H9 (cell line): ENCODE measurements at regions not wholly inside any gene's neighbourhood (a gene's known extent, or its start where the extent isn't known, plus 50 kb on each side); places are given as distances from the start of the nearest gene placed in this dataset.

Source experiments
- DNase-seq: peaks from one replicate; pipeline ENCODE4 v3.0.0-alpha.2; 2017
- H2AFZ ChIP-seq: one replicate; pipeline ENCODE4 v1.6.1; 2013; ENCODE audit warnings: mild to moderate bottlenecking, low read length, control low read depth, moderate library complexity
- H2AK5ac ChIP-seq: 2 replicates; pipeline ENCODE4 v1.6.1; 2013; ENCODE audit warnings: low read length, control low read depth, mixed read lengths; ENCODE audit not compliant: insufficient read length
- H2BK120ac ChIP-seq: one replicate; pipeline ENCODE4 v1.6.1; 2013; ENCODE audit warnings: low read depth, mild to moderate bottlenecking, low read length, control low read depth, inconsistent platforms; ENCODE audit not compliant: poor library complexity, severe bottlenecking
- H2BK12ac ChIP-seq: 2 replicates; pipeline ENCODE4 v1.6.1; 2013; ENCODE audit warnings: low read length, control low read depth, mixed read lengths, low read depth; ENCODE audit not compliant: insufficient read length
- H2BK15ac ChIP-seq: 2 replicates; pipeline ENCODE4 v1.6.1; 2013; ENCODE audit warnings: low read depth, low read length, control low read depth
- H2BK20ac ChIP-seq: one replicate; pipeline ENCODE4 v1.6.1; 2013; ENCODE audit warnings: low read depth, mild to moderate bottlenecking, low read length, control low read depth, inconsistent platforms; ENCODE audit not compliant: poor library complexity, severe bottlenecking
- H2BK5ac ChIP-seq: 2 replicates; pipeline ENCODE4 v1.6.1; 2013; ENCODE audit warnings: low read length, control low read depth, mixed read lengths; ENCODE audit not compliant: insufficient read length
- H3K14ac ChIP-seq: 2 replicates; pipeline ENCODE4 v1.6.1; 2013; ENCODE audit warnings: low read length, control low read depth; ENCODE audit not compliant: insufficient read depth
- H3K18ac ChIP-seq: 2 replicates; pipeline ENCODE4 v1.6.1; 2013; ENCODE audit warnings: low read depth, mild to moderate bottlenecking, mixed read lengths, low read length, control low read depth; ENCODE audit not compliant: insufficient read length
- H3K23ac ChIP-seq: 2 replicates; pipeline ENCODE4 v1.6.1; 2013; ENCODE audit warnings: low read length, control low read depth, mixed read lengths, low read depth; ENCODE audit not compliant: insufficient read length
- H3K23me2 ChIP-seq: 2 replicates; pipeline ENCODE4 v1.6.1; 2013; ENCODE audit warnings: low read depth, mild to moderate bottlenecking, mixed read lengths, low read length, control low read depth; ENCODE audit not compliant: insufficient read length, poor library complexity, severe bottlenecking
- H3K27ac ChIP-seq: 2 replicates; pipeline ENCODE4 v1.5.1; 2013; ENCODE audit warnings: low read length, control low read depth, mixed read lengths, low read depth; ENCODE audit not compliant: insufficient read length
- H3K27me3 ChIP-seq: 2 replicates; pipeline ENCODE4 v1.6.1; 2013; ENCODE audit warnings: low read length, control low read depth, inconsistent platforms; ENCODE audit not compliant: insufficient read depth
- H3K4ac ChIP-seq: 2 replicates; pipeline ENCODE4 v1.6.1; 2013; ENCODE audit warnings: low read depth, mild to moderate bottlenecking, control low read depth, inconsistent platforms, low read length, moderate library complexity
- H3K4me1 ChIP-seq: 2 replicates; pipeline ENCODE4 v1.6.1; 2013; ENCODE audit warnings: low read length, control low read depth, inconsistent platforms; ENCODE audit not compliant: insufficient read depth
- H3K4me2 ChIP-seq: 2 replicates; pipeline ENCODE4 v1.6.1; 2013; ENCODE audit warnings: low read length, control low read depth, mixed read lengths; ENCODE audit not compliant: insufficient read length, insufficient read depth
- H3K56ac ChIP-seq: 2 replicates; pipeline ENCODE4 v1.6.1; 2013; ENCODE audit warnings: low read depth, mild to moderate bottlenecking, mixed read lengths, low read length, control low read depth; ENCODE audit not compliant: insufficient read length
- H3K79me1 ChIP-seq: 2 replicates; pipeline ENCODE4 v1.6.1; 2013; ENCODE audit warnings: low read depth, mild to moderate bottlenecking, moderate library complexity, low read length, control low read depth, inconsistent platforms; ENCODE audit not compliant: insufficient read depth, poor library complexity, severe bottlenecking
- H3K79me2 ChIP-seq: 2 replicates; pipeline ENCODE4 v1.6.1; 2013; ENCODE audit warnings: low read length, control low read depth, inconsistent platforms; ENCODE audit not compliant: insufficient read depth
- H3K9ac ChIP-seq: 2 replicates; pipeline ENCODE4 v1.6.1; 2013; ENCODE audit warnings: low read length, control low read depth, mixed read lengths; ENCODE audit not compliant: insufficient read length; ENCODE audit errors: extremely low read depth
- H3K9me3 ChIP-seq: one replicate; pipeline ENCODE4 v1.6.1; 2013; ENCODE audit warnings: low read depth, low read length, inconsistent platforms; ENCODE audit not compliant: control insufficient read depth
- H3T11ph ChIP-seq: one replicate; pipeline ENCODE4 v1.6.1; 2013; ENCODE audit warnings: mild to moderate bottlenecking, low read length, control low read depth, inconsistent platforms
- H4K20me1 ChIP-seq: one replicate; pipeline ENCODE4 v1.6.1; 2013; ENCODE audit not compliant: control insufficient read depth, insufficient read length, insufficient read depth
- H4K5ac ChIP-seq: 2 replicates; pipeline ENCODE4 v1.6.1; 2013; ENCODE audit warnings: low read depth, mild to moderate bottlenecking, mixed read lengths, low read length, control low read depth; ENCODE audit not compliant: insufficient read length
- H4K8ac ChIP-seq: replicated peaks from 2 replicates; pipeline ENCODE4 v1.6.1; 2013; ENCODE audit warnings: low read length, control low read depth, mixed read lengths, low read depth; ENCODE audit not compliant: insufficient read length
- H4K91ac ChIP-seq: 2 replicates; pipeline ENCODE4 v1.6.1; 2013; ENCODE audit warnings: low read depth, mild to moderate bottlenecking, moderate library complexity, mixed read lengths, low read length, control low read depth; ENCODE audit not compliant: insufficient read length
- H3K27ac Mint-ChIP-seq, 3 experiments: 2 replicates in 2 of 3; 3 replicates in 1 of 3; pipeline ENCODE4 v1.8.0; 2020 to 2021; ENCODE audit warnings: mixed read lengths in 3 of 3, mild to moderate bottlenecking in 1 of 3, moderate library complexity in 1 of 3
- H3K27me3 Mint-ChIP-seq: 2 replicates; pipeline ENCODE4 v1.8.0; 2021; ENCODE audit warnings: low read depth, mild to moderate bottlenecking, moderate library complexity, mixed read lengths
- H3K36me3 Mint-ChIP-seq, 3 experiments: 2 replicates in 2 of 3; 3 replicates in 1 of 3; pipeline ENCODE4 v1.8.0; 2020 to 2021; ENCODE audit warnings: low read depth in 3 of 3, mixed read lengths in 3 of 3; ENCODE audit not compliant: insufficient read depth in 1 of 3
- H3K4me1 Mint-ChIP-seq, 2 experiments: 2 replicates each; pipeline ENCODE4 v1.8.0; 2020; ENCODE audit warnings: mixed read lengths in 2 of 2
- H3K4me3 Mint-ChIP-seq, 2 experiments: 2 replicates in 1 of 2; 3 replicates in 1 of 2; pipeline ENCODE4 v1.8.0; 2020 to 2021; ENCODE audit warnings: mild to moderate bottlenecking in 2 of 2, mixed read lengths in 2 of 2, moderate library complexity in 1 of 2
- H3K9me3 Mint-ChIP-seq, 2 experiments: 2 replicates in 1 of 2; 3 replicates in 1 of 2; pipeline ENCODE4 v1.8.0; 2020; ENCODE audit warnings: mild to moderate bottlenecking in 2 of 2, mixed read lengths in 2 of 2, moderate library complexity in 1 of 2
- WGBS: extraction: QIAGEN DNeasy Blood & Tissue Kit; methylation state at CpG from one replicate; pipeline ENCODE4 v1.1.7; 2013; ENCODE audit warnings: missing lambda C conversion rate, low lambda C conversion rate, mixed read lengths; ENCODE audit not compliant: insufficient read length; ENCODE audit errors: extremely low coverage; 5-methylcytosine and 5-hydroxymethylcytosine counted together
- TF ChIP-seq, protein P1 (sequence below): fragments of 200-600 bp; sonication (generic); conservative IDR thresholded peaks from 3 replicates; pipeline ENCODE4 v1.8.0; 2021; ENCODE audit warnings: antibody characterized with exemption, mild to moderate bottlenecking

- no peak overlapping the region for H2BK20ac ChIP-seq
- no peak overlapping the region for H2AFZ ChIP-seq
- no peak overlapping the region for H3K23ac ChIP-seq
- peaks cover 10 to 11% of the 10 kb centered on the region in 2 experiments for H3K4me1 Mint-ChIP-seq
- no peaks in the 10 kb centered on the region for H3K23me2 ChIP-seq
- no peak overlapping the region for H4K91ac ChIP-seq
- no peak overlapping the region for H2AK5ac ChIP-seq
- no peak overlapping the region for H3K27ac ChIP-seq
- H3K4ac ChIP-seq, result no peak overlapping the region
- no peak overlapping the region for H3T11ph ChIP-seq
- H3K4me1 ChIP-seq, result peaks cover 3% of the 10 kb centered on the region; the same call in 1 of the 2 replicates
- H2BK15ac ChIP-seq, result no peak overlapping the region
- no peaks in the 10 kb centered on the region for H3K27me3 ChIP-seq
- no peaks in the 10 kb centered on the region for H3K9me3 ChIP-seq
- no peaks in the 10 kb centered on the region for H3K79me2 ChIP-seq
- no peak overlapping the region for H3K56ac ChIP-seq
- H3K27ac Mint-ChIP-seq, result no peak overlapping the region
- no peak overlapping the region for H2BK120ac ChIP-seq
- no peak for DNase-seq
- no peak overlapping the region for H4K8ac ChIP-seq
- H3K4me2 ChIP-seq, result no peak overlapping the region
- peaks cover 0 to 2% of the 10 kb centered on the region in 2 experiments; a peak in 1 of 5 replicates for H3K9me3 Mint-ChIP-seq
- H2BK12ac ChIP-seq, result no peak overlapping the region
- no peak overlapping the region for H3K14ac ChIP-seq
- no peaks in the 10 kb centered on the region for H3K79me1 ChIP-seq
- H3K27me3 Mint-ChIP-seq, result no peaks in the 10 kb centered on the region
- no peak overlapping the region for H3K18ac ChIP-seq
- no peak overlapping the region for H2BK5ac ChIP-seq
- no peak overlapping the region for H4K5ac ChIP-seq
- H3K4me3 Mint-ChIP-seq, result no peak overlapping the region
- TF ChIP-seq, protein P1, sequence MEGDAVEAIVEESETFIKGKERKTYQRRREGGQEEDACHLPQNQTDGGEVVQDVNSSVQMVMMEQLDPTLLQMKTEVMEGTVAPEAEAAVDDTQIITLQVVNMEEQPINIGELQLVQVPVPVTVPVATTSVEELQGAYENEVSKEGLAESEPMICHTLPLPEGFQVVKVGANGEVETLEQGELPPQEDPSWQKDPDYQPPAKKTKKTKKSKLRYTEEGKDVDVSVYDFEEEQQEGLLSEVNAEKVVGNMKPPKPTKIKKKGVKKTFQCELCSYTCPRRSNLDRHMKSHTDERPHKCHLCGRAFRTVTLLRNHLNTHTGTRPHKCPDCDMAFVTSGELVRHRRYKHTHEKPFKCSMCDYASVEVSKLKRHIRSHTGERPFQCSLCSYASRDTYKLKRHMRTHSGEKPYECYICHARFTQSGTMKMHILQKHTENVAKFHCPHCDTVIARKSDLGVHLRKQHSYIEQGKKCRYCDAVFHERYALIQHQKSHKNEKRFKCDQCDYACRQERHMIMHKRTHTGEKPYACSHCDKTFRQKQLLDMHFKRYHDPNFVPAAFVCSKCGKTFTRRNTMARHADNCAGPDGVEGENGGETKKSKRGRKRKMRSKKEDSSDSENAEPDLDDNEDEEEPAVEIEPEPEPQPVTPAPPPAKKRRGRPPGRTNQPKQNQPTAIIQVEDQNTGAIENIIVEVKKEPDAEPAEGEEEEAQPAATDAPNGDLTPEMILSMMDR, result no peak
- no peak overlapping the region for H3K9ac ChIP-seq
- H4K20me1 ChIP-seq, result no peaks in the 10 kb centered on the region
- no peaks in the 10 kb centered on the region for H3K36me3 Mint-ChIP-seq
- no CpG with 5 or more reads among the region's 4 CpGs for WGBS
Observed at GRCh38 chr4:159682996-159683395, 580.1 kb downstream of the RAPGEF2 start.
